Adrenal gland (tissue), 5 donors: ENCODE measurements at regions not wholly inside any gene's neighbourhood (a gene's known extent, or its start where the extent isn't known, plus 50 kb on each side); places are given as distances from the start of the nearest gene placed in this dataset.

ENCODE experiments used
- CTCF ChIP-seq, 6 experiments: fragments of 450-650 bp in 4 of 6; fragments of 200-600 bp in 2 of 6; sonication (generic) in 1 of 6; IDR thresholded peaks; 1 replicate in 5 of 6; 2 replicates in 1 of 6; pipeline versions ENCODE4 v1.5.1 to v1.8.0; 2016 to 2021; ENCODE audit warnings: antibody characterized with exemption in 6 of 6, mild to moderate bottlenecking in 2 of 6, moderate library complexity in 1 of 6
- POLR2A ChIP-seq, 2 donors: fragments of 450-650 bp; IDR thresholded peaks; one replicate each; pipeline ENCODE4 v1.6.1; 2017; ENCODE audit warnings: antibody characterized with exemption in 2 of 2, mild to moderate bottlenecking in 2 of 2, moderate library complexity in 1 of 2
- donor health status: DM: no; HTN: no; CAD: no.

GRCh38 chr10:131041441-131041840 is 270.1 kb downstream of the TCERG1L start:
- no peak for TF ChIP-seq CTCF (IDR thresholded peaks at IDR 0.05)
- no peak for TF ChIP-seq POLR2A (IDR thresholded peaks at IDR 0.05)
